OCI-LY3 (cell line): ENCODE measurements at regions not wholly inside any gene's neighbourhood (a gene's known extent, or its start where the extent isn't known, plus 50 kb on each side); places are given as distances from the start of the nearest gene placed in this dataset.

Experiments
- H2AFZ ChIP-seq: fragments of 200-600, 300-600 bp; shearing (Covaris generic); 2 replicates; pipeline ENCODE4 v1.6.0; 2014; ENCODE audit warnings: antibody characterized with exemption, low read depth, low read length
- H3K27ac ChIP-seq: fragments of 200-600, 300-600 bp; sonication (generic); 2 replicates; pipeline ENCODE4 v1.5.1; 2014; ENCODE audit warnings: mild to moderate bottlenecking, low read length, moderate library complexity, mixed read lengths
- H3K27me3 ChIP-seq: fragments of 200-600, 300-600 bp; sonication (generic); 2 replicates; pipeline ENCODE4 v1.6.1; 2014; ENCODE audit warnings: low read depth, low read length, mixed read lengths
- H3K36me3 ChIP-seq: fragments of 200-600, 300-600 bp; sonication (generic); replicated peaks from 2 replicates; pipeline ENCODE3; 2014; ENCODE audit warnings: low read depth, low read length, mixed read lengths
- H3K4me1 ChIP-seq: fragments of 300-600, 200-600 bp; sonication (generic); 2 replicates; pipeline ENCODE4 v1.6.1; 2014; ENCODE audit warnings: low read length, mixed read lengths
- H3K4me2 ChIP-seq: fragments of 200-600, 300-600 bp; sonication (generic); 2 replicates; pipeline ENCODE4 v1.6.1; 2014; ENCODE audit warnings: low read length, mixed read lengths
- H3K4me3 ChIP-seq: fragments of 300-600, 200-600 bp; sonication (generic); 2 replicates; pipeline ENCODE4 v1.5.1; 2014; ENCODE audit warnings: antibody characterized with exemption, mild to moderate bottlenecking, low read length, moderate library complexity
- H3K79me2 ChIP-seq: fragments of 300-600, 200-600 bp; shearing (Covaris generic); 2 replicates; pipeline ENCODE4 v1.6.1; 2014; ENCODE audit warnings: mild to moderate bottlenecking, low read length, mixed read lengths
- H3K9ac ChIP-seq: fragments of 300-600, 200-600 bp; shearing (Covaris generic); 2 replicates; pipeline ENCODE4 v1.6.0; 2014; ENCODE audit warnings: mild to moderate bottlenecking, low read length, moderate library complexity
- H3K9me3 ChIP-seq: fragments of 200-600, 300-600 bp; shearing (Covaris generic); 2 replicates; pipeline ENCODE4 v1.6.1; 2014; ENCODE audit warnings: low read length, mixed read lengths; ENCODE audit not compliant: insufficient read depth
- H4K20me1 ChIP-seq: fragments of 200-600, 300-600 bp; sonication (generic); 2 replicates; pipeline ENCODE4 v1.6.1; 2016; ENCODE audit warnings: low read length, mixed read lengths; ENCODE audit not compliant: insufficient read depth
- EZH2phosphoT487 ChIP-seq: fragments of 200-600 bp; shearing (Covaris generic); IDR thresholded peaks from 2 replicates; pipeline ENCODE4 v1.6.1; 2018; ENCODE audit warnings: antibody characterized with exemption, mixed run types, low read depth
- TF ChIP-seq, protein P1 (sequence below): fragments of 200-600, 300-600 bp; sonication (generic); IDR thresholded peaks from 2 replicates; pipeline ENCODE4 v1.5.1; 2014; ENCODE audit warnings: antibody characterized with exemption, low read length, low read depth

DNA sequence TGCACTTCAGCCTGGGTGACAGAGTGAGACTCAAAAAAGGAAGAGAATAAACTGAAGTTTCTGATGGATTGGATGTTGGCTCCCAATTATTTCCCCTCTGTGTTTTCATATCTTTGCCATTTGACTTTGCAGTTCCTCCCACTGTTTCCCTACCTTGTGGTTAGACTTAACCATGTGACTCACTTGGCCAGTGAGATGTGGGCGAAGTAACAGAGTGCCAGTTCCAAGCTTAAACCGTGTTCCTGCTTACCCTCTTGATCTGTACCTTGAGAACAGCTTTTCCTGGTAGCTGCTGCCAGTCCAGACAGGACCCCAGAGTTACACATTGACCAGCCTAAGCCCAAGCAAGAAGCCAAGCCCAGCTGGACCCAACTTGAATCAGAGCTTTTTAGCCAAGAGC, 323.4 kb downstream of the LTN1 start:
- H3K36me3 ChIP-seq = no peaks in the 10 kb centered on the region
- no peak overlapping the region for H3K4me2 ChIP-seq
- no peak overlapping the region for H2AFZ ChIP-seq
- H4K20me1 ChIP-seq = no peaks in the 10 kb centered on the region
- H3K4me3 ChIP-seq = no peak overlapping the region
- no peaks in the 10 kb centered on the region for H3K79me2 ChIP-seq
- TF ChIP-seq EZH2phosphoT487 = no peak
- TF ChIP-seq, protein P1, sequence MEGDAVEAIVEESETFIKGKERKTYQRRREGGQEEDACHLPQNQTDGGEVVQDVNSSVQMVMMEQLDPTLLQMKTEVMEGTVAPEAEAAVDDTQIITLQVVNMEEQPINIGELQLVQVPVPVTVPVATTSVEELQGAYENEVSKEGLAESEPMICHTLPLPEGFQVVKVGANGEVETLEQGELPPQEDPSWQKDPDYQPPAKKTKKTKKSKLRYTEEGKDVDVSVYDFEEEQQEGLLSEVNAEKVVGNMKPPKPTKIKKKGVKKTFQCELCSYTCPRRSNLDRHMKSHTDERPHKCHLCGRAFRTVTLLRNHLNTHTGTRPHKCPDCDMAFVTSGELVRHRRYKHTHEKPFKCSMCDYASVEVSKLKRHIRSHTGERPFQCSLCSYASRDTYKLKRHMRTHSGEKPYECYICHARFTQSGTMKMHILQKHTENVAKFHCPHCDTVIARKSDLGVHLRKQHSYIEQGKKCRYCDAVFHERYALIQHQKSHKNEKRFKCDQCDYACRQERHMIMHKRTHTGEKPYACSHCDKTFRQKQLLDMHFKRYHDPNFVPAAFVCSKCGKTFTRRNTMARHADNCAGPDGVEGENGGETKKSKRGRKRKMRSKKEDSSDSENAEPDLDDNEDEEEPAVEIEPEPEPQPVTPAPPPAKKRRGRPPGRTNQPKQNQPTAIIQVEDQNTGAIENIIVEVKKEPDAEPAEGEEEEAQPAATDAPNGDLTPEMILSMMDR = no peak
- no peaks in the 10 kb centered on the region for H3K9me3 ChIP-seq
- H3K27me3 ChIP-seq = no peaks in the 10 kb centered on the region
- H3K9ac ChIP-seq = no peak overlapping the region
- no peak overlapping the region for H3K27ac ChIP-seq
- H3K4me1 ChIP-seq = no peaks in the 10 kb centered on the region

DNA sequence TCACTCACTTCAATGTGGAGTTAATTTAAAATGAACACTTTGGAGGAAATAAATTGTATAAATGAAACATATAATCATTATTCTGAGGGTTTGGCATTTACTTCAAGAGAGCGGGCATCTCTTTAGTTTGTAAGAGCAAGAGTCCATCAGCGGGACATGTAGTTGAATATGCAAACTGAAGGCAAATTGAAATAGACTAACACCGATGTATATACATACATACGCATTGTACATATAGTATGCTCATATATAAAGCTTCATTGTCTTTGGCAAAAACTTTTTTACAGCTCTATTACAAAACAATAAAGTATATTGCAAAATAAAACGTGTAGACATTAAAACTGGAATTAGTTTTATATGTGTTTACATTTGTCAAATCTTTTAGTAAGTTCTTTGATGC, 328.9 kb downstream of the LTN1 start:
- H3K4me2 ChIP-seq = no peak overlapping the region
- H4K20me1 ChIP-seq = no peaks in the 10 kb centered on the region
- no peak for TF ChIP-seq EZH2phosphoT487
- TF ChIP-seq, protein P1 = no peak
- no peak overlapping the region for H3K9ac ChIP-seq
- H3K27ac ChIP-seq = no peak overlapping the region
- H3K4me1 ChIP-seq = no peaks in the 10 kb centered on the region
- no peak overlapping the region for H2AFZ ChIP-seq
- no peaks in the 10 kb centered on the region for H3K79me2 ChIP-seq
- H3K9me3 ChIP-seq = no peaks in the 10 kb centered on the region
- no peaks in the 10 kb centered on the region for H3K36me3 ChIP-seq
- H3K27me3 ChIP-seq = no peaks in the 10 kb centered on the region
- no peak overlapping the region for H3K4me3 ChIP-seq

DNA sequence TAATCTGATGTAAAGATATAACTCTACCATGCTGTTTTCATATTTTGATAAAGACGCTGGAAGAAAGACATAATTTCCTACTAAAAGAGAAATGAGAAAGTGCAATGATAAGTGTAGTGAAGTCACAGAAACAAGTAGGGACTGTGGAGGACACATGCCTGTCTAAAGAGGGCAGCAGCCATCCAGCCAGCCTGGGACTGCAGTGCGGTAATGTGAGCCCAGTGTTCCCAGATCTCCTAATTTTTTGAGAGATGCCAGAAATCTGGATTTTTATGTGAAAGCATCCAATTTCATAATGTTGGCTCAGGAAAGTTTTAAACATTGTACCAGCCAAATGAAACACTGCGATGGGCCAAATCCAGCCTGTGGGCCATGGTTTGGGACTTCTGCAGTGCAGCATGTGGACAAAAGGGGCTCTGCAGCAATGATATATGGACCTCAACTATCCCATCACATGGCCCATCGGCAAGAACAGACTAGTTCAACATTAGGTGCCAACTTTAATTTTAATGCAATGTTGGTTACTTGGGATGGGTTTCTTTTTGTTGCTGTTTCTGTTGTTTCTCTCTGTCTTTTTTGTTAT, 329.5 kb downstream of the LTN1 start:
- H3K9me3 ChIP-seq = no peaks in the 10 kb centered on the region
- TF ChIP-seq, protein P1 = no peak
- TF ChIP-seq EZH2phosphoT487 = no peak
- H3K4me1 ChIP-seq = no peaks in the 10 kb centered on the region
- no peaks in the 10 kb centered on the region for H3K79me2 ChIP-seq
- H3K27me3 ChIP-seq = no peaks in the 10 kb centered on the region
- H4K20me1 ChIP-seq = no peaks in the 10 kb centered on the region
- no peak overlapping the region for H3K27ac ChIP-seq
- no peak overlapping the region for H3K9ac ChIP-seq
- H3K36me3 ChIP-seq = no peaks in the 10 kb centered on the region
- H2AFZ ChIP-seq = no peak overlapping the region
- H3K4me2 ChIP-seq = no peak overlapping the region
- H3K4me3 ChIP-seq = no peak overlapping the region

DNA sequence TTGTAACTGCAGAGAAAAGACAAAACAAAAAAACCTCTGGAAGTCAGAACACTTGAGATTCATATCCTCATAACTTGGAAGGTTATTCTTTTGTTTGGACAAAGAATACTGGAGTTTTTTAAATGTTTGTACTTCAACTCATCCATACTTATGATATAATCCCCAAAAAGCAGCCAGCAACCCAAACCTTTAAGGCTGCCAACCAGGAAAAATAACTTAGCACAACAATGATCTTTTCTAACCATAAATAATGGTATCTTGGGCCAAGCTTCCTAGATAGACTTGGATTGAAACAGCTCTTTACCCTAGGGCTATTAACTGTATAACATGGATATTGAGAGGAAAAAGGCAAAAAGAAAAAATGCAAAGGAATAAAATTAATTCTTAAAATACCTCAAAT, 335.1 kb downstream of the LTN1 start:
- Histone ChIP-seq H4K20me1 (no peaks in the 10 kb centered on the region), H3K9ac (no peak overlapping the region), H3K4me1 (no peaks in the 10 kb centered on the region), H3K36me3 (no peaks in the 10 kb centered on the region), H2AFZ (no peak overlapping the region), H3K27ac (no peak overlapping the region), H3K27me3 (no peaks in the 10 kb centered on the region), H3K79me2 (no peaks in the 10 kb centered on the region), H3K9me3 (no peaks in the 10 kb centered on the region), H3K4me3 (no peak overlapping the region), H3K4me2 (no peak overlapping the region)
- TF ChIP-seq EZH2phosphoT487 = no peak
